ENCODE measurements at regions not wholly inside any gene's neighbourhood (a gene's known extent, or its start where the extent isn't known, plus 50 kb on each side); places are given as distances from the start of the nearest gene placed in this dataset.
"Not testable (repeated sequence)": the region's sequence is repeated elsewhere in the genome, so short reads cannot be mapped to it uniquely, and the experiment has no call there.

DNA sequence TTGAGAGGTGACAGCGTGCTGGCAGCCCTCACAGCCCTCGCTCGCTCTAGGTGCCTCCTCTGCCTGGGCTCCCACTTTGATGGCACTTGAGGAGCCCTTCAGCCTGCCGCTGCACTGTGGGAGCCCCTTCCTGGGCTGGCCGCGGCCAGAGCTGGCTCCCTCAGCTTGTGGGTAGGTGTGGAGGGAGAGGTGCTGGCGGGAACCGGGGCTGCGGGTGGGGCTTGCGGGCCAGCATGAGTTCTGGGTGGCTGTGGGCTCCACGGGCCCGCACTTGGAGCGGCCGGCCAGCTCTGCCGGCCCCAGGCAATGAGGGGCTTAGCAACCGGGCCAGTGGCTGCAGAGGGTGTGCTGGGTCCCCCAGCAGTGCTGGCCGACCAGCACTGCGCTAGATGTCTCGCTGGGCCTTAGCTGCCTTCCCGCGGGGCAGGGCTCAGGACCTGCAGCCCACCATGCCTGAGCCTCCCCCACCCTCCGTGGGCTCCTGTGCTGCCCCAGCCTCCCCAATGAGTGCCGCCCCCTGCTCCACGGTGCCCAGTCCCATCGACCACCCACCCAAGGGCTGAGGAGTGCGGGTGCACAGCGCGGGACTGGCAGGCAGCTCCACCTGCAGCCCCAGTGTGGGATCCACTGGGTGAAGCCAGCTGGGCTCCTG, 62.2 kb upstream of the VWC2 start:
- WGBS (ENCODE audit: insufficient coverage, insufficient read length): no CpG with 5 or more reads among the region's 28 CpGs
- H3K4me3 ChIP-seq (ENCODE audit: low read length); DNase-seq (ENCODE audit: low read depth, low spot score); H3K27me3 ChIP-seq (ENCODE audit: control insufficient read depth, insufficient read depth, low read length); H3K27ac ChIP-seq (ENCODE audit: low read length); H3K36me3 ChIP-seq (ENCODE audit: control insufficient read depth, insufficient read depth, low read length); H3K9me3 ChIP-seq (ENCODE audit: control insufficient read depth, insufficient read depth, low read length); H3K4me1 ChIP-seq (ENCODE audit: control insufficient read depth, insufficient read depth, low read length): not testable (repeated sequence)

DNA sequence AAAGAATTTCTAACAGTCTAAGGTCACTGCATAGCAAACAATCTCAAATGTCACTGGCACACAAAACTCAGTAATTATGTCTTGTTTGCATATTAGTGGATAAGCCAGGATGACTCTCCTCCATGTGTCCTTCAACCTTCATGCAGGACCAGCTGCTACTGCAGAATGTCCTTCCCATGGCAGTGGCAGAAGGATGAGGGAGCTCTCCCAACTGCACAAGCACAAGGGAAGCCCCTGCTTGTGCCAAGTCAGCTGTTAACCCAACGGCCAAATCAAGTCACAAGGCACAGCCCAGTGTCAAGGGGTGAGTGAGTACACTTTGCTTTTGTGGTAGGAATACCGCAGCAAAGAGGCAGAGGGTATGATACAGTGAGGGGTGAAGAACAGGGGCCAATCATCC, 59.3 kb upstream of the VWC2 start:
- Histone ChIP-seq H3K4me3 (ENCODE audit: low read length) (no peak overlapping the region), H3K9me3 (ENCODE audit: control insufficient read depth, insufficient read depth, low read length) (no peaks in the 10 kb centered on the region), H3K36me3 (ENCODE audit: control insufficient read depth, insufficient read depth, low read length) (no peaks in the 10 kb centered on the region), H3K27ac (ENCODE audit: low read length) (no peak overlapping the region), H3K4me1 (ENCODE audit: control insufficient read depth, insufficient read depth, low read length) (no peaks in the 10 kb centered on the region), H3K27me3 (ENCODE audit: control insufficient read depth, insufficient read depth, low read length) (no peaks in the 10 kb centered on the region)
- DNase-seq (ENCODE audit: low read depth, low spot score): no peak
- WGBS (ENCODE audit: insufficient coverage, insufficient read length): no CpG with 5 or more reads among the region's 2 CpGs

DNA sequence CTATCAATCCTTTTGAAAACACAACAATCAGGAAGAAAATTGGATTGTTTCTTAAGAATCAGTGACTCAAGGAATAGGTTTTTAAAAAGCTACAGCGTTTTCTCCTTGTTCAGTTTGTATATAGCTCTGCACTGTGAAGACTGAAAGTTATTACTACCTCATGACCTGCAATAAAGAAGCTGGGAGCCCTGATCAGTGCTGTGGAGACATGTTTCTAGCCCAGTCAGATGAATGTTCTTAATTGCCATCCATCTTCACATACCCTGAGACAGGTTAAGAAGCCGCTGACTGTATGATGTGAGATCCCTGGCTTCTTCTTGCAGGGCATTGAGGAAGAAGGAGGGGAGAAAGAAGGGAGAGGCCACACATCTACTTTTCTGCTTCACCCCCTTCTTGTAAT, 58.0 kb upstream of the VWC2 start:
- no peak overlapping the region for H3K27ac ChIP-seq (ENCODE audit: low read length)
- no peaks in the 10 kb centered on the region for H3K27me3 ChIP-seq (ENCODE audit: control insufficient read depth, insufficient read depth, low read length)
- no peak overlapping the region for H3K4me3 ChIP-seq (ENCODE audit: low read length)
- DNase-seq (ENCODE audit: low read depth, low spot score): no peak
- no peaks in the 10 kb centered on the region for H3K4me1 ChIP-seq (ENCODE audit: control insufficient read depth, insufficient read depth, low read length)
- H3K36me3 ChIP-seq (ENCODE audit: control insufficient read depth, insufficient read depth, low read length): no peaks in the 10 kb centered on the region
- H3K9me3 ChIP-seq (ENCODE audit: control insufficient read depth, insufficient read depth, low read length): no peaks in the 10 kb centered on the region
- no CpG with 5 or more reads among the region's 2 CpGs for WGBS (ENCODE audit: insufficient coverage, insufficient read length)

DNA sequence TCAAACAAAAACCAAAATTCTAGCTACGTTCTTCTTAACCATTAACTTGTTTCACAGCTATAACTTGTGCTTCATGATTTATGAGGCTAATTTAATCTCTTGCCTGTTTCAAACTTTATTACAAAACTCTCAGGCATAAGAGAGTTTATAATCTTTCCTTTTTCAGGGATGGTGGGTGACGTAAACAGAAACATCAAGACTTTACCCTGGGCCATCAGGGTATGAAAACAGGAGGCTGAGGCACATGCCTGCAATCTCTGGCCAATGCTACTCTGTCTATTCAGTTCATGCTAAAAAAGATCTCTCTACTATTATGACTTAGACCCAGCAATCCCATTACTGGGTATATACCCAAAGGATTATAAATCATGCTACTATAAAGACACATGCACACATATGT, 55.9 kb upstream of the VWC2 start:
- H3K9me3 ChIP-seq (ENCODE audit: control insufficient read depth, insufficient read depth, low read length): no peaks in the 10 kb centered on the region
- H3K4me3 ChIP-seq (ENCODE audit: low read length): no peak overlapping the region
- H3K36me3 ChIP-seq (ENCODE audit: control insufficient read depth, insufficient read depth, low read length): no peaks in the 10 kb centered on the region
- no peak for DNase-seq (ENCODE audit: low read depth, low spot score)
- no peak overlapping the region for H3K27ac ChIP-seq (ENCODE audit: low read length)
- no CpG with 5 or more reads among the region's 2 CpGs for WGBS (ENCODE audit: insufficient coverage, insufficient read length)
- no peaks in the 10 kb centered on the region for H3K27me3 ChIP-seq (ENCODE audit: control insufficient read depth, insufficient read depth, low read length)
- no peaks in the 10 kb centered on the region for H3K4me1 ChIP-seq (ENCODE audit: control insufficient read depth, insufficient read depth, low read length)

DNA sequence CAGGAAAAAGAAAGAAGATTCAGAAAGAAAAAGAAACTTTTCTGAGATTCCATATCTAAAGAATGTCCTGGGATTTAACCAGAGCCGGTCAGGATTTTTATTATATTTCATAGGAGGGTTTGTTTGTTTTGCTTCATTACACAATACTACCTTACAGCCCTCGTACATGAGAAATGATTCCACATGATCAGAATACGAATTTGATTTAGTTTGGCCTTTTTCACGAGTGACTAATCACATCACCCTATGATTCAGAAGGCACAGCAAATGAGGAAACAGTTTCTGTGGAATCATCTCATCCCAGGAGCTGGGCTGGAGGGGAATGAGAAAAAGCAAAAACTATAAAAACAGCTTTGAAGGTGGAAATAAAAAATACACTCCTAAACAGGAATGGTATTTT, 54.7 kb upstream of the VWC2 start:
- Histone ChIP-seq H3K9me3 (ENCODE audit: control insufficient read depth, insufficient read depth, low read length) (no peaks in the 10 kb centered on the region), H3K27ac (ENCODE audit: low read length) (no peak overlapping the region), H3K36me3 (ENCODE audit: control insufficient read depth, insufficient read depth, low read length) (no peaks in the 10 kb centered on the region), H3K4me1 (ENCODE audit: control insufficient read depth, insufficient read depth, low read length) (no peaks in the 10 kb centered on the region), H3K27me3 (ENCODE audit: control insufficient read depth, insufficient read depth, low read length) (no peaks in the 10 kb centered on the region), H3K4me3 (ENCODE audit: low read length) (no peak overlapping the region)
- no CpG with 5 or more reads among the region's 4 CpGs for WGBS (ENCODE audit: insufficient coverage, insufficient read length)
- DNase-seq (ENCODE audit: low read depth, low spot score): no peak

DNA sequence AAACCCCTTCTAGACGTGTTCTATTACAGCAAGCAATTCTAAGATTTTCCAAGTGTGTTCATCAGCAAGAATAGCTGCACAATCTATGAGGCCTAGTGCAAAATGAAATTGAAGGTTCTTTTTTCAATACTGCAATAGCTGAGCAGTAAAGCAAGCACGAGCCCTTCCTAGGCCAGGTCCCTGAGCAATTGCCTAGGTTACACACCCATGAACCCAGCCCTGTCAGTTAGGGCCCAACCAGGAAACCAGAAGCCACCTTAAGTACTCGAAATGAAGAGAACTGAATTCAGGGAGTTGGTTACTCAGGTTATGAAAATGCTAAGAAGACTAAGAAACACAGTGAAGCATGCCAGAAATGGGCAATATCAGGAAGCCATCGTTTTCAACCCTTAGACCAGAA, 52.0 kb upstream of the VWC2 start:
- H3K27ac ChIP-seq (ENCODE audit: low read length): no peak overlapping the region
- no peaks in the 10 kb centered on the region for H3K27me3 ChIP-seq (ENCODE audit: control insufficient read depth, insufficient read depth, low read length)
- no peak for DNase-seq (ENCODE audit: low read depth, low spot score)
- H3K4me3 ChIP-seq (ENCODE audit: low read length): no peak overlapping the region
- no CpG with 5 or more reads among the region's 4 CpGs for WGBS (ENCODE audit: insufficient coverage, insufficient read length)
- H3K36me3 ChIP-seq (ENCODE audit: control insufficient read depth, insufficient read depth, low read length): no peaks in the 10 kb centered on the region
- no peaks in the 10 kb centered on the region for H3K4me1 ChIP-seq (ENCODE audit: control insufficient read depth, insufficient read depth, low read length)
- no peaks in the 10 kb centered on the region for H3K9me3 ChIP-seq (ENCODE audit: control insufficient read depth, insufficient read depth, low read length)
